KOPT-K1 (cell line): ENCODE measurements at regions not wholly inside any gene's neighbourhood (a gene's known extent, or its start where the extent isn't known, plus 50 kb on each side); places are given as distances from the start of the nearest gene placed in this dataset.

Source experiments
- H3K27ac ChIP-seq: fragments of 200-600 bp; sonication (generic); 2 replicates; pipeline ENCODE4 v1.5.1; 2016; ENCODE audit warnings: antibody characterized with exemption, mild to moderate bottlenecking, low read depth, low read length; ENCODE audit not compliant: poor library complexity, severe bottlenecking
- H3K36me3 ChIP-seq: fragments of 200-600 bp; sonication (generic); 2 replicates; pipeline ENCODE4 v1.5.1; 2017; ENCODE audit warnings: antibody characterized with exemption, mild to moderate bottlenecking, low read length, moderate library complexity; ENCODE audit not compliant: insufficient read depth
- H3K9me3 ChIP-seq: fragments of 200-600 bp; sonication (generic); 2 replicates; pipeline ENCODE4 v1.5.1; 2017; ENCODE audit warnings: antibody characterized with exemption, low read length, mild to moderate bottlenecking; ENCODE audit not compliant: insufficient read depth, poor library complexity, severe bottlenecking

DNA sequence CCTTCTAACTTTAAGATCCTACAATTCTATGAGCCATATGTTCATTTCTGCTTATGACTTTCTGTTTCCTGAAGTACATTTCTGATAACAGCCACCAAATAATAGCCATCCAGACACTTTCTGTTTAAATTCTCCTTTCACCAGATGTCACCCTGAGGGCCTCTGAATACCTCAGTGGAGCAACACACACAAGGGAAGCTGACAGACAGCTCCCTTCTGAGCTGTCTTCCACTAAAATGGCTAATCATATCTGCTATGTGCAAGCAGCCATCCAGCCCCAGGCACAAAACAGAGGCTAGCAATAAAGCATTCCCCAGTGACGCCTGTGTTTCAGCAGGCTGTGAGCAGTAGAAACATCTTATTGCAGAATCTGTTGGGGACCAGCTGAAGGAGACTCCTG, 666.6 kb upstream of the UBE2E2 start:
- Histone ChIP-seq H3K9me3 (no peaks in the 10 kb centered on the region), H3K36me3 (no peaks in the 10 kb centered on the region)

GRCh38 chr3:22537560-22537959, 665.6 kb upstream of the UBE2E2 start:
- no peaks in the 10 kb centered on the region for H3K9me3 ChIP-seq
- no peak overlapping the region for H3K27ac ChIP-seq
- no peaks in the 10 kb centered on the region for H3K36me3 ChIP-seq

More for the DNA sequence above, 666.6 kb upstream of the UBE2E2 start:
- H3K27ac ChIP-seq, result no peak overlapping the region

DNA sequence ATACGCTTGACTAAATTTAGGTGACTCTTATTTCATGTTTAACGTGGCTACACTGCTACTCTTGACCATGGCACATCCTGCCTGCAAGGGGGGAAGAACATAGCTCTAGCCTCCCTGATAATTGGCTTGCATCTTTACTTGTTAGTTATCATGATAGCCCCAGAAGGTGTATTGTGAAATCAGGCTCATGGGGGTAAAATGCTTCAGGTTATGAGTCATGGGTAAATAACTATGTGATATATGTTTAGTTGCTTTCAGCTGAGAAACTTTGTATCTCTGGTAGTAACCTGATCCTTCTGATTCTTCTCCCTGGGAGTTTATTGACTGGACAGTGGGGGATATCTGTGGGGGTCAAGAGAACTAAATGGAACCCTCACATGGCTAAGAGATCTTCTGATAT, 660.8 kb upstream of the UBE2E2 start:
- H3K27ac ChIP-seq, result no peak overlapping the region
- no peaks in the 10 kb centered on the region for H3K9me3 ChIP-seq
- no peaks in the 10 kb centered on the region for H3K36me3 ChIP-seq

DNA sequence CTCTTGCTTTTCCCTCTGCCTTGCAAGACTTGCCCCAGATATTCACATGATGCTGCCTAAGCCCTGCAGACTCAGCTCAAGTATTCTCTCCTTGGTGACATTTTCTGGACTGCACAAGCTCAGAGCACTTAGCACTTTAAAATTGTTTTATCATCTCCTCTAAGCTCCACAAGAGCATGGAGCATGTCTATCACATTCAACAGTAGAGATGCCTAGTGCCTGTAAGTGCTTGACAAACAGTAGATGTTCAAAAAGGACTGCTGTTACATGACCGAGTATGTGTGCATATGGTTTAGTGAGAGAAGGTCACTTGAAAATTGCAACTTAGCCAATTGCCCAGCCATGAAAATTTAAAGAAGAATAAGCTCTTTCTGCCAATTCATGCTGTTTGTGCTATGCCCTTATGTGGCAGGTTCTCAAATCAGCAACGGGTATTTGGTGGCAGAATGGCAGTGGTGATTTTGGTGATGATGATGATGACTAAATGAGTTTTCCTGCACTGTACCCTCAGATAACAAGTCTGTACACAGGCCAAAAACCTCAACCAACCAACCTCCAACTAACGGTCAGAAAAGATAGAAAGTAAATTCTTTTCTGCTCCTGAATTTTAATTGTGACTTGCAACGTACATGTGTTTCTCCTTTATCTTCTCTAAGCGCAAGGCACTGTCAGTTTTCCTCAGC, 647.2 kb upstream of the UBE2E2 start:
- Histone ChIP-seq H3K36me3 (no peaks in the 10 kb centered on the region), H3K9me3 (no peaks in the 10 kb centered on the region), H3K27ac (no peak overlapping the region)

GRCh38 chr3:22565393-22565792, 637.7 kb upstream of the UBE2E2 start:
- no peak overlapping the region for H3K27ac ChIP-seq
- no peaks in the 10 kb centered on the region for H3K9me3 ChIP-seq
- H3K36me3 ChIP-seq, result no peaks in the 10 kb centered on the region

DNA sequence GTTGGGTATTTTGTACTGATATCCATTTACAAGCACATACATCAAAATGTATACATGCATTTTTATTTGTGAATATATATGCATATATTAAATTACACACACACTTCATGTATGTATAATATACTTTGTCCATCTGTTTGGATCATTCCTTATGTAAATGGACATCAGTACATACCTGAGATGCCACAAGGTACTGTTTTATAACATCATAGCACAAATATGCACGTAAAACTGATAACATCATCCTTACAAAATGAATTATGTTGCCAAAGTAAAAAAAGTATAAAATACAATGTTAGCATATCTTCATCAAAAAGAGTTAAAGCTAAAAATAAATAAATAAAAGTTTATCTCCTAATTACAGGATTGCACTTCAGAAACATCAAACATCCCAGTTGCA, 634.8 kb upstream of the UBE2E2 start:
- Histone ChIP-seq H3K9me3 (no peaks in the 10 kb centered on the region), H3K27ac (no peak overlapping the region)

GRCh38 chr3:22569570-22569969, 633.6 kb upstream of the UBE2E2 start:
- Histone ChIP-seq H3K9me3 (no peaks in the 10 kb centered on the region), H3K27ac (no peak overlapping the region), H3K36me3 (no peaks in the 10 kb centered on the region)

More for the DNA sequence above, 634.8 kb upstream of the UBE2E2 start:
- H3K36me3 ChIP-seq, result no peaks in the 10 kb centered on the region

- no peaks in the 10 kb centered on the region for H3K36me3 ChIP-seq
- no peaks in the 10 kb centered on the region for H3K9me3 ChIP-seq
- H3K27ac ChIP-seq, result no peak overlapping the region
Observed at GRCh38 chr3:22581007-22581406, 622.1 kb upstream of the UBE2E2 start.

DNA sequence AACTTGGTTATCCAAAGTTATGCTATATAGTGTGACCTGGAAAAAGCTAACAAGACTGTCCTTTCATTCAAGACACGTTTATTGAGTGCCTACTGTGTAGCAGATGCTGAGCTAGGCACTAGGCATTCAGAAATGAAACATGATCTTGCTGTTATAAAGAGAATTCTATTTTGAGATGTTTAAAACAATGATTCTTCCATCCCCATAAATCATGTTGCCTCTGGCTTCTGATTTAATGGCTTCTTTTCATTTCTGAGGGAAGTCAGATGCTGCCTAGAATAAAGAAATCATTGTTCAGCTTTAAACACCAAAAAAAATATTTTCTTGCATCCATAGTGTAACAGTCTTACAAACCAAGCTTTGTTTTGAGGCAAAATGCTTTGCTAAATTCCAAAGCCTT, 620.9 kb upstream of the UBE2E2 start:
- Histone ChIP-seq H3K36me3 (no peaks in the 10 kb centered on the region), H3K27ac (no peak overlapping the region)

DNA sequence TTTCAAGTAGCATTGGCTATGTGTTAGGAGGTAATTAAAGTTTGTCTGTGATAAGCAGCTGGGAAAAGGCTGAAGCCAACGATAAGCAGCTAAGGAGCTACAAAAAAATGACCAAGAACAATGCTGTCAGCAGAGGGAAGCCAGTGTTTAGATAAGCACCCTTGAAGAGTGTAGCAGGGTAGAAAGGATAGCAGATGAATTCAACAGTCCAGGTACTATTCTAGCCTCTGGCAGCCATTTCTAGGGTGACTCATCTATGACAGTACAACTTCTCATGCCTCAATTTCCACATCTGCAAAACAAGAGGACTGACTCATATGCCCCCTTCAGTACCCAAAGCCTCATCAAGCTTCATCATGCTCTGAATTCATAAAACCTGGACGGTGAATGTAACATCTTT, 617.6 kb upstream of the UBE2E2 start:
- no peaks in the 10 kb centered on the region for H3K36me3 ChIP-seq
- H3K9me3 ChIP-seq, result no peaks in the 10 kb centered on the region
- H3K27ac ChIP-seq, result no peak overlapping the region

More for the DNA sequence above, 620.9 kb upstream of the UBE2E2 start:
- no peaks in the 10 kb centered on the region for H3K9me3 ChIP-seq

DNA sequence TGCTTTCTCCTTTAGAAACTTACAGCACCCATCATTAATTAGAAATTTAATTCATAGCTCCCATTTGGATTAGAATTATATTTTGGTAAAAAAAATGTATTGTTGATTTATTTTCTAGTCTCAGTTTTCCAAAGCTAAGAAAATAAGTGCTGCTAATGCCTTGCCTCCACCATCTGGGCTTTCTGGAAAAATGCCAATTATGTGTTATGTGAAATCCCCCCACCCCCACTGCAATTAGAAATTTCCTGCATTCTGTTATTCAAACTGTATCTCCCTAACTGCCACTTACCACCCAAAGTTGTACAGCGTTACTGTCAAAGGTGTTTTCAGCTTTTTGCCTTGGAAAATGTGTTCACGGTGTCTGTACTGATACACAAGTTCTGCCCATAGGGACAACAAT, 617.2 kb upstream of the UBE2E2 start:
- Histone ChIP-seq H3K36me3 (no peaks in the 10 kb centered on the region), H3K9me3 (no peaks in the 10 kb centered on the region), H3K27ac (no peak overlapping the region)

GRCh38 chr3:22587446-22587845, 615.7 kb upstream of the UBE2E2 start:
- Histone ChIP-seq H3K9me3 (no peaks in the 10 kb centered on the region), H3K36me3 (no peaks in the 10 kb centered on the region), H3K27ac (no peak overlapping the region)

GRCh38 chr3:22593638-22594037, 609.5 kb upstream of the UBE2E2 start:
- no peaks in the 10 kb centered on the region for H3K9me3 ChIP-seq
- no peak overlapping the region for H3K27ac ChIP-seq
- H3K36me3 ChIP-seq, result no peaks in the 10 kb centered on the region

GRCh38 chr3:22594990-22595389, 608.1 kb upstream of the UBE2E2 start:
- Histone ChIP-seq H3K36me3 (no peaks in the 10 kb centered on the region), H3K9me3 (no peaks in the 10 kb centered on the region), H3K27ac (no peak overlapping the region)

- Histone ChIP-seq H3K27ac (no peak overlapping the region), H3K36me3 (no peaks in the 10 kb centered on the region), H3K9me3 (no peaks in the 10 kb centered on the region)
Observed at GRCh38 chr3:22606461-22606860, 596.7 kb upstream of the UBE2E2 start.

GRCh38 chr3:22606938-22607337, 596.2 kb upstream of the UBE2E2 start:
- no peaks in the 10 kb centered on the region for H3K9me3 ChIP-seq
- no peaks in the 10 kb centered on the region for H3K36me3 ChIP-seq

More at GRCh38 chr3:22606938-22607337, 596.2 kb upstream of the UBE2E2 start:
- H3K27ac ChIP-seq, result no peak overlapping the region
